Stimulated activated CD8-positive, alpha-beta memory T cell treated with anti-CD3 and anti-CD28 coated beads, Interleukin-2, amount 100 ng/mL, for 48 hours (primary cell): ENCODE measurements at regions not wholly inside any gene's neighbourhood (a gene's known extent, or its start where the extent isn't known, plus 50 kb on each side); places are given as distances from the start of the nearest gene placed in this dataset.
"Not testable (repeated sequence)": the region's sequence is repeated elsewhere in the genome, so short reads cannot be mapped to it uniquely, and the experiment has no call there.

Experiments used
- DNase-seq, 2 donors: peaks; one replicate each; pipeline ENCODE4 v3.0.0-alpha.2; 2020; ENCODE audit warnings: low read depth in 2 of 2

DNA sequence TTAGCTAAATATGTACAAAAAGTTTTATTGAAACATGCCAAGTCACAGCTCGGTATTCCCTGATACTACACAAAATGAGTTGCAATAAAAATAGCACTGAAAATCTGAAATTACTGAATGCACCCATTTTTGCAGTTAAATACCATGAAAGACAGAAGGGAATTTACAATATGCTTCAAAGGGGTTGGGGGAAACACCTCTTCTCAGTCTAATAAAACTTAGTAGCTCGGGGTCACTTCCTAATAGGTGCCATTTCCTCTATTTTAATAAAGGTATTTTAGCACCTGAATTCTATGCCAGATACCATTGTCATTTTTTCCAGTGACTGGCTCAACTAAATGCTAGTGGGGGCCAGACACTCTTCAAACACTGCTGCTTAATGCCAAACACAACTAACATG is 204.1 kb upstream of the MEF2C start:
- no peak for DNase-seq

DNA sequence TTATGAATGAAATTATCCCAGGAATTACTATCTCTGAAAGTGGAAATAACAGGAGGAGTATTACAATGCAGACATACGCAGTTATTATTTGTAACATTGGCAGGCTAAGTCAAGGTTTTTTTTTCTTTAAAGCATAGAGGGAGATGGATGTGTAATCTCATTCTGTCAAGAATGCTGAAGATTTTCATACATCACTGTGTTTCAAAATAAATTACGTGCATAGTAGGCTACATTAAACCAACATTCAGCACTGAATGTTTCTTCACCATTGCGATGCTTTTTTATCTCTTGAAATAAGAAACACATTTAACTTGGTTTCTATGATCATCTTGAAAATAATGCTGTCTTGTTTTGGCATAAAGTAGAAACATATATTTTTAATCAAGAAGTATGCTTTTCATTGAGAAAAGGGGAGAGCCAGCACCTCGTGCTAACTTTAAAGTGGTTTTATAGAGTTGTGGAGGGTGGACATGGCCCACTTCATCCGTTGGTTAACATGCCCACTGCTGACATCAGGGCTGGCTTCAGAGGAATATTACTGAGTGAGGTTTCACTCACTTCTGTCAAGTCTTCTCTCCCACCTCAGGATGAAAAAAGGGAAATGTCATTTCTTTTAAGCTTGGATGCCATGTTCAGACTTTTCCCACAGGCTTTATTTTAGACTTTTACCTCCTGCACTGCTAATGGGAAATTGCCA is 203.6 kb upstream of the MEF2C start:
- no peak for DNase-seq

DNA sequence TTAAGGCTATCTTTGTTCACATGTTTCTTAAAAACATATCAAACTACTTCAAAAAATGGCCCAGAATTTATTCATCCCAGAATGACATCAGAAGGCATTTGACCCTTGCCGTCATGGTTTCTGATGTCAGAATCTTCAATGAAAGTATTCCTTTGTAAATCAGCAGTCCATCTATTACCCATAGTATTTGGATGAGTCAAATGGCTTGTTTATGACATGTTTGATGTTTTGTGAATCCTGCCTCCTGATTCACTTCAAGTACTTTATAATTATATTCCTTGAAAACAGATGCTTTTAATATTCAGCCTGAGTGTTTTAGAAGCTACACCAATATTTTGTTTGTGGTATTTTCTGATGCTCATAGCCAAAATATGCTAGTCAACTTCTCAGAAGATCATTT is 200.8 kb upstream of the MEF2C start:
- DNase-seq, result no peak

DNA sequence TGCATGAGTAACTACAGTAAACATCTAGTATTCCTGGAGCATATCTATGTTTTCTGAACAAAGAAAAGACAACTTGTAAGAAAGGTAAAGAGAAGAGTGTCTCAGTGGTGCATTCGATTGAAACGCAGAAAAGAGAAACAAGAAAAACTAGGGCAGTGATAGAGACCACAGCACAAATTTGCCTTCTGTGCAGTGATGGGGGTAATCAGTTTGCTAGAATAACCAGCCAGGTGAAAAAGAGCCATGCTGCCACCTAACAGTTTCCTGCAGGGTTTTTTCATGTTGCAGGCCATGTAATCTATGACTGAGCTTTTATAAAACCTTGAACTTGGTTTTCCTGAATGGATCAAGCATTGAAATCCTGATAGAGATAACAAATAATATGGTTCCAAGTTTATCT is 198.4 kb upstream of the MEF2C start:
- DNase-seq, result no peak

DNA sequence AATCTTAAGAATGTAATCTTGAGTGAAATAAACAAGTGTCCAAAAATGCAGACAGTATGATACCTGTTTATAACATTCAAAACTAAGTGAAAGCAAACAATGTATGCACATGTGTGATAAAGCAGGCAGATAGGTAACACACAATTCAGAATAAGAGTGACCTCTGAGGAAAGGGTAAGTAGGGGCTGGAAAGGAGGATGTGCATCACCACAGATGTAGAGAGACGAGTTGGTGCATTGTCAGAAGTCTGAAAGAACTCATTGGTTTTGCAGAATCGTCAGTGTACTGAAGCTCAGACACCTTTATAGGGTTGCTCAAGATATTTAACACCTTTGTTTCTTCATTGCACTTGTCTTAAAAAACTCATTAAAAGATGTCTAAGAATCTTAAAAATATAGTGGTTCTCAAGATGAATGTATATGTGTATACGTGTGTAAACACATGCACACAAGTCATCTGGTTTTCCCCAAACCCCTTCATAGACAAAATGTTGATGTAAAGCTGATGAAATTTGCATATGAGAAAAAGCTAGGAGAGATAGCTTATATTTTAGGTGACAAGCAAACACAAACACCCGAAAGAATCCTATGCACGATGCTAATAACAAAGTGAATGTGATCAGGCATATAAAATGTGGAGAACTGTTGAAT is 197.6 kb upstream of the MEF2C start:
- no peak for DNase-seq

DNA sequence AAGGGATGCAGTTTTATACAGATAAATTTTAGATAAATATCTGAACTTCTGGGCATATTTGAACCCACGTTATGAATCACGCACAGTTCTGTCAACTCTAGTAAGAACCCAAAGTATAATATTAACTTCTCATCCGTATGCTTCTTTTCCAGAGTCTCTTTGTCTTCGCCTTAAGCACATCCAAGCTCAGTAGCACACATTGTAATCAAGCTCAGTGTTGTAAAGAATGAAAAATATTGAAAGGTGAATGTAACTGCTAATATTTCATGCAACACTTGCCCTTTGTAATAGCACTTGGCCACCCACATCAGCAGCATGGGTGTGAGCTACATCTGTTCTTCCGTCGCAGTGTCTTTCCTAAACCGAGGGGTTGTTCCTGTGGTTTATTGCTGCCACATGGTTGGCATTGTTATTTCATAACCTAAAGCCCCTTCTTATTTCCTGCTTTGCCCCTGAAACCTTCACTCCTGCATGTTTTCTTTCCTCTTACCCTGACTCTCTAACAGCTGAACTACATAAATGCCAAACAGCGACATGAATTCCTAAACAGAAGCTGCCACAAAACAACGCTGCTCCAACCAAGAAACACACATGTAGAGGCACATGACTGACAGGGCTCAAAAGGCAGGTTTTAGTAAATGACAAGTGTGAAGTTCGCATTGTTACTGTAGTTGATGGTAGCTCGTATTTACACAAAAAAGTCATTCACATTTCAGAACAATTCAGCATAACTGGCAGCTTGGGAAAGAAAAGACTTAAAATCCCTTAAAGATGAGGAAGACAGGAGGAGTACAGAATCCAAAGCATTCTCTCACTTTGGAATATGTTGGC is 190.1 kb upstream of the MEF2C start:
- no peak for DNase-seq

DNA sequence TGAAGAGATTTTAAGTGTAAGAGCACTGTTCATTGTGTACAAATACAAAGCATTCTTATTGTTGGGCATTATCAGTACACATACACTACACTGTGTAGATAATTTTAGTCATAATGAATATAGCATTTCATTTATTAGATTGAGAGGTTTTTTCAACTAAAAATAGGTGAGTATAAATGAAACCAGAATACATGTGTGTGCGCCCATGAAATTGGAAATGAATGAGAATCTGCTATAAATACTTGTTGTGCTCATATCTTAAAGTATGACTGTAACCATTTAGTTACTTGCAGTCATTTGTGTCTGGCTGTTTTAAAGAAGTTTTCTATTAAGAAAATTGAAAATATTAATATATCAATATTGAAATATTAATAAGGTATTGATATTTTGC is 189.0 kb upstream of the MEF2C start:
- DNase-seq, result no peak

DNA sequence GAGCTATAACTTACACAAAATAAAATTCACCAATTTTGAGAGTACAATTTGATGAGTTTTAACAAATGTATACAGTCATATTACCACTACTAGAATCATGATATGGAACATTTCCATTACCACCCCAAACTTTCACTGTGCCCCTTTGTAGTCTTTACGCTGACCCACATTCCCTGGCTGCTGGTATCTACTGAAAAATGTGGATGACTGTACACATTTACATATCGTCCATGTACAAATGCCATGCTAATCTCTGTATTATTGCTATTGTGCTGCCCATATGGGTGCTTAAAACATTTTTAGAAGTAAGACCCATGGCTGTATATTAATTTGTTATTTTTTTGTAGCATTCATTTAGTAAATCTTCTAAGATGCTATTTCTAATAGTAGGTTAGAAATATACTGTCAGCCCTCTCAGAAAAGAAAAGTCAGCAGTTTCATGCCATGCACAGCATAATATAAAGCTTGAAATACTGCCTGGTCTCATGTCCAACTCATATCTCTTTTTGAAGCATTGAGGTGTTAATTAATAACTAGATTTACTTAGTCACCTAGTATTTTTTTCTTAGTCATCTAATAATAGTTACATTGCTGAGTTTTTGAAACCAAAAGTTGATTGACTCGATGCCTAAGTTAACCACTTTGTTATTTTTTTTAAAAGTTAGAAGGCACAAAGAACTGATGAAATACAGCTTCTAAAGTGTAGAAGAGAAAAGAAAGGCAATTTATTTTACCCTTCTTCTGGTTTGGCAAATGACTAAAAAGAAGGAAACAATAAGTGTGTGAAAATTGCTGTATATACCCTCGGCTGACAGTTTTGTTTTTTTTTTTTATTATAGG is 188.3 kb upstream of the MEF2C start:
- DNase-seq, result no peak

DNA sequence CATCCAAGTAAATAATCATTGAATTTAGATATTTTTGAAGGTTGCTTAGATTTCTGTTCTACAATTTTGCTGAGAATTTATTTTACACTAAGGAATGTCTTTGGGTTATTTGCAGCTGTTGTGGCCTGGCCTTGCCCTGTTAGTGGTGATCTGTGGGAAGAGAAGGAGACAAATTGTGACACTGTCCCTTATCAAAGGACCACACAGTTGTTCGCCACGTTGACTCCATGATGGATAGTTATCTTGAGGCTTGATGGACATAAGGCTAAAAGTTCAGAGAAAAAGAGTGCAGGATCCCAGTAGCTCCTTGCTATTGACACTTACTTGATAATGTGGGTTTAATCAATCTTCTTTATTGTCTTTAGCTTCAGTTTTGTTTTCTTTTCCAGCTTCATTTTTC is 186.6 kb upstream of the MEF2C start:
- DNase-seq, result no peak

DNA sequence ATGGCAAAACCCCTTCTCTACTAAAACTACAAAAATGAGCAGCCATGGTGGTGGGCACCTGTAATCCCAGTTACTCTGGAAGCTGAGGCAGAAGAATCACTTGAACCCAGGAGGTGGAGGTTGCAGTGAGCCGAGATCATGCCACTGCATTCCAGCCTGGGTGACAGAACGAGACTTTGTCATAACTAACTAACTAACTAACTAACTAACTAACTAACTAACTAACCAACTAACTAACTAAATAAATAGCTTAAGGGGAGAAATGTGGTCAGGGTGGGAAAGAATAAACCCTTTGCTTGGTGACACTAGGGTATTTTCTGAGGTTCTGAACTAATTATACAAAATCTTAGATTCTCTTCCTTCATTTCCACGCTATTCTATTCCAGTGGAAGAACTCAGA is 184.4 kb upstream of the MEF2C start:
- no peak for DNase-seq

DNA sequence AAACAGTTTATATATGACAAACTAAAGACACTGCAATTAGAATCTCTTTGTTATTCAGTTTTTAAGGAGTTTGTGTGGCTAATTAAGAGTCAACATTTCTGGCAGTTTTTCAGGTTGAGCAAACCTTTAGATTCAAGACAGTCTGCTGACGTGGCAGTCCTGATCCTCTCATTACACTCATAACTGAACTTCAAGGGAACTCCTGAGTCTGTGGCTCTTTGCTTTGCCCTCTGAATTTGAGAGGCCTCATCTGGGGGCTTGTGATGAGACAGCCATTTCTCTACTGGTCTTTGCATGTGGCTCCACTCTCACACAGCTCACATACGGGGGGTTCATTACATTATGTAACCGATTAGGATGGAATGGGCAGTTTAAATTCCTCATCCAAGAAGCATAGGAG is 182.9 kb upstream of the MEF2C start:
- no peak for DNase-seq

DNA sequence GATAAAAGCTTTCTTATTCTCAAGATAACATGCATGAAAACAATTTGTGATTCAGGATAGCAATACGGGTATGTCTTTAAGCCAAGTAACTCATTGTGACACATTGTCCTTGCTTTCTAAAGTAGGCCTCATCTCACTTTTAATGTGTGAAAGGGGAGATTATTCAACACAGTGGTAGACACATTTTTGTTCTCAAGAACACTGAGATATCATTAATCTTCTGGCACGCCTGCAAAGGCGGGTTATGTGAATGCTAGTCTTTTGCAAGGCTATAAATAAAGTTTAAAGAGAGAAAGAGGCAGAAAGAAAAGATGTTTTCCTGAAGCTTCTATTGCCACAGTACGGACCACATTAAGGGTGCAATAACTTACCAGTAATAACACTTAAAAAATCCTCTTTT is 181.8 kb upstream of the MEF2C start:
- no peak for DNase-seq

DNA sequence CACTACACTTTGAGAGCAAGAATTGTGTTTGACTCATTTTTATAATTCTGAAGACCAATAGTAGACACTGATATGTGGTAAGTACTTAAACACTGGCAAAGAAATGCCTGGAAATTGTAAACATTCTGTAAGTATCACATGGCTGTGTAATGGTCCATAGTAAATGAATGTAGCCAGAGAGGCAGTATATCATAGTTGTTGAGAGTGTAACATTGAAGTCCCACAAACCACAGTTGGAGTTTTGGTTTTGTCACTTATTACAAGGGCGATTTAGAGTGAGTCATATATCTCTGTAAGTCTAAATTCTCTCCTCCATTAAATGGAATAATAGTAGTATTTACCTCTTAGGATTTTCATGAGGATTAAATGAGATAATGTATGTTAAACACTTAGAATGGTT is 181.1 kb upstream of the MEF2C start:
- no peak for DNase-seq

DNA sequence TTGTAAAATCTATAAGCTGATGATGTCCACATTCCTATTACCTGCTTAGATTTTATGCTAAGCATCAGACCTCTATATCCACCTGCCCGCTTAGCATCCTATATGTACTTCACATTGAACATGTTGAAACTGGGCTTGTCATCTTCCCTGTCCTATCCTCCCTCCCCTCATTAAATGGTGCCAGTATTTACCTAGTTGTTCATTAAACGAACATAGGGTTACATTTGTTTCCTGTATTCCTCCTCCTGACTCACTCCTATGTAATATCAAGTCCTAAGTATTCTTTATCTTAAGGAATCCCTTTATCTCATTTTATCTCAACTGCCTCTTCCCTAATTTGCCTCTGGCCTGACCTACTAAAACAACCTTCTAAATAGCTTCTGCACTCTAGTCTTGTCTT is 177.8 kb upstream of the MEF2C start:
- no peak for DNase-seq

DNA sequence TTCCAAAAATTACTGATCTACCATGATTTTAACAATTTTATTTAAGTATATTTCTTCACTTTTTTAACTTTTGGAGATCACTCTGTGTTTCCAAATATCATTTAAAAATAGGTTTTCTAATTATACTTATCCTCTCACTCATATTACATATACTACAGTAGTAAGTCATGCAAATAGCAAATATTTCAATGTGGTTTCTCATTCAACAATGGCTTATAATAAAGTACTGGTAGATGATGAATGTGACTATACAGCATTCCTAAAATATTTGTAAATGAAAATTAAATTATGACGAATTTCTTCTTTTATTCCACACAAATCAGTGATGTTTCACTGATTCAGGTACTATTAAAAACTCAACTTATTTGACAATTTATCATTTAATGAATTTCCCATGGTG is 176.3 kb upstream of the MEF2C start:
- DNase-seq, result no peak

DNA sequence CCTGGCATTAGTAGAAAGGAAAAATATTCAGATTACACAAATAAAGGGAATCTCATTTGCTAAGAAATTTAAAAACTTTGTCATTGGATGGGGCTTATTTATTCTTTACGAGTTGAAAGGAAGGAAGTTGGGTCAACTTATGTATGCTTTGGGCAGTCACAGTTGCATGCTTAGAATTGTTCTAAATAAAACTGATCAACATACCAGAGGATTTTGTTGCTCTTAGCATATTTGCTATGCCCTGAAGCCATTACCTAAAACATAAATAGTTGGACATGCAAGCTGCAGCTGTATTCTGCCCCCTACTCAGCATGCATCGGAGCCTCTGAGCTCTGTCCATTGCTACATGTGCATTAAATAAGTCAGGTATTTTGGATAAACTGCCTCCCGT is 172.7 kb upstream of the MEF2C start:
- no peak for DNase-seq

DNA sequence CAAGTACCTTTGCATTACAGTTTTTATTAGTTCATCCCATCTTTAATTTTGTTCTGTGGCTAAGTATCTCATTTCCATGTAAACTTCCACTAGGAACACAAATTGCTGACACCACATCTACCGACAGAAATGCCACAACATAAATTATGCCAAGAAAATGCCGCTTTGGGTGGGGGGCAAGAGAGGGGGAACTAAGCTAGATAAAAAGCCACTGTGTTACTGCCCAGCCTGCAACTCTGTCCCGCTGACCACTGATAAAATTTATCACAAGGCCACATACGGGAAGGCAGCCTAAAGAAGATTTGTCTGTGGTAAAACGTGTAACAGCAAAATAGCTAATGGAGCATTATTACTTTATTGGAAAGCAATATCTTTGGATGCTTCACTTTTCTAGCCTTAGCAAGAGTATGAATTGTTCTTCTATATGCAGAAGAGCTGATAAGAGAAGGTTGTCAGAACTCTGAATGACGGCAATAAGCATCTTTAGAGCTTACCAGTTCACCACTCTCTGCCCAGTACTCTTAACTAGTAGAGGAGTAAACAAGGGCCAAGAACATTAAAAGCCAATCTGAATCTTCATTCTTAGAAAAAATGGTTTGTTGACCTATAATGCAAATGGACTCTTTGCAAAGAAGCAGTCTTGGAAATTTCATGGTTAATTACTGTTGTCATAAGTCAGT is 172.2 kb upstream of the MEF2C start:
- DNase-seq, result no peak

DNA sequence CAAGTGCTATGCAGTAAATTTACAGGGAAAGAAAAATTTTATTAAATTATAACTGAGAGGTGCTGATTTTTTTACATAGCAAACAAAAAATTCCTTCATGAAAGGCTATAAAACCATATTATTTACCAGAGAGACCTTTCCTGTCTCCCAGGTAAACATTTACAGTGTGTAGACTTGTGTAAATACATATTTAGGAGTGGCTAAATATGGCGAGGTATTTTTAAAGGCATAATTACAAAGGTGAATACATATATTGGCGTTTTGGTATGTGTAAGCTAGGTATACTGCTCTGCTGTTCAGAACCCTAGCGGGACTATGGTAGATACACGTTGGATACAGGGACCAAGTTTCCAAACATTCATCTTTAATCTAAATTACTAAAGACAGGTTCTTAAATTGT is 170.6 kb upstream of the MEF2C start:
- no peak for DNase-seq

DNA sequence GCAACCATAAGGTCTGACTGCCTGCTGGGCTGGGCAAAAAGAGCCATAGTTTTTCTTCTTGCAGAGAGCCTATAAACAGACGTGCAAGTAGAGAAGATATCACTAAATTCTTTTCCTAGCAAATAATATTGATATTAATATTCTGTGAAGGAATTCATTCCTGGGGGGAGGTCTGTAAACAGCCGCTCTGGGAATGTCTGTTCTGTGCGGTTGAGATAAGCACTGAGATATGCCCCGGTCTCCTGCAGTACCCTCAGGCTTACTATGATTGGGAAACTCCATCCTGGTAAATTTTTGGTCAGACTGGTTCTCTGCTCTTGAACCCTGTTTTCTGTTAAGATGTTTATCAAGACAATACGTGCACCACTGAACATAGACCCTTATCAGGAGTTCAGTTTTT is 167.1 kb upstream of the MEF2C start:
- not testable (repeated sequence) for DNase-seq

DNA sequence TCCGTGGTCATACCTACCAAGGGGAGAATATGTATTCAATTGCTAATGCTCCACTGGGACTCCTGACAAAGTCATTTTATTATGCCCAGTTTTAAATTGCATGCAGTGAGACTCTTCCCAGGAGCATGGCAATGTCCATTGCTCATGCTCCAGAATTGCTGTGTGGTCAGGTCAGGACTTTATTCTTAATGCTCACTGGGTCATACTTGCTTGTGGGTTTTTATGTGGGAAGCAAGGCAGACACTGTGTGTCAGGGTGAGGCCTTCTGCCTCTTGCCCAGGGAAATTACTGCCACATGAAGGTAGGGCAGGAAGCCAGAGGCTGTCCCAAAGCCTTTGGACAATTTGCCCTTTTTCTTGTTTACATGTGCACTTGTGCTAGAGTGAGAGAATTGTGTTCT is 164.6 kb upstream of the MEF2C start:
- no peak for DNase-seq

DNA sequence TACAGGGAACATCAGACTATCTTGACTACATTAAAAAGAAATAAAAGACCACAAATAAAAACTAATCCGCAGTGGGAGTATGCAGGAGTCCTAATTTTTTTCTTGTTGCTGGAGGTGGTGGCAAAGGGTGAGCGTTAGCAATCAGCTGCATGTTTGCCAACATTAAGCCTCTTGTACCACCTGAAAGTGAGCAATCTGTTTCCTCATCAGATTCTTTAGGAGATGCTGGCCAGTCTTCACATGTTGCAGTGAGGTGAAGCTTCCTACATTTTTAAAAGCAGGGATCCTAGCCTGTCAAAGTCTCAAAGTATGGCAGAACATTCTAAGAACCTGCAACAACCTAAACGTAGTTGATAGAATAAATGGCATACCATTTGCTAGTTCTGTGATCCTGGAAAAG is 162.2 kb upstream of the MEF2C start:
- DNase-seq, result no peak
